Choroid plexus epithelial cell (primary cell): ENCODE measurements at regions not wholly inside any gene's neighbourhood (a gene's known extent, or its start where the extent isn't known, plus 50 kb on each side); places are given as distances from the start of the nearest gene placed in this dataset.

Source experiments
- DNase-seq: peaks from one replicate; pipeline ENCODE4 v3.0.0-alpha.2; 2010; ENCODE audit warnings: low read depth
- H3K4me3 ChIP-seq: 2 replicates; pipeline ENCODE4 v1.5.1; 2011; ENCODE audit warnings: low read depth, mild to moderate bottlenecking, control low read depth, low read length, moderate library complexity
- TF ChIP-seq, protein P1 (sequence below): conservative IDR thresholded peaks from 2 replicates; pipeline ENCODE4 v1.5.1; 2011; ENCODE audit warnings: low read depth, mild to moderate bottlenecking, control low read depth, inconsistent platforms, low read length, moderate library complexity

DNA sequence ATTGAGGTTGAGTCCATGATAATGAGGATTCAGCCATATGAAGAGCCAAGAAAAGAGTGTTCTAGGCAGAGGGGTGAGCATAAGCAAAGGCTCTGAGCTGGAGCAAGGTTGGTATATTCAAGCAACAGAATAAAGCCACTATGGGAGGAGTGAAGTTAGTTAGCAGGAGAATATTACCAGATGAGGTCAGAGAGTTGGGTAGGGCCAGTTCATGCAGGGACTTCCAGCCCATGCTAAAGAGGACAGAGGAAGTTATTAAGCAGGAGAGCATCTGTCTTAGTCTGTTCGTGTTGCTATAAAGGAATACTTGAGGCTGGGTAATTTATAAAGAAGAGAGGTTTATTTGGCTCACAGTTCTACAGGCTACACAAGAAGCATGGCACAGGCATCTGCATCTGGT is 57.1 kb upstream of the ATG10 start:
- no peak for DNase-seq
- TF ChIP-seq, protein P1, sequence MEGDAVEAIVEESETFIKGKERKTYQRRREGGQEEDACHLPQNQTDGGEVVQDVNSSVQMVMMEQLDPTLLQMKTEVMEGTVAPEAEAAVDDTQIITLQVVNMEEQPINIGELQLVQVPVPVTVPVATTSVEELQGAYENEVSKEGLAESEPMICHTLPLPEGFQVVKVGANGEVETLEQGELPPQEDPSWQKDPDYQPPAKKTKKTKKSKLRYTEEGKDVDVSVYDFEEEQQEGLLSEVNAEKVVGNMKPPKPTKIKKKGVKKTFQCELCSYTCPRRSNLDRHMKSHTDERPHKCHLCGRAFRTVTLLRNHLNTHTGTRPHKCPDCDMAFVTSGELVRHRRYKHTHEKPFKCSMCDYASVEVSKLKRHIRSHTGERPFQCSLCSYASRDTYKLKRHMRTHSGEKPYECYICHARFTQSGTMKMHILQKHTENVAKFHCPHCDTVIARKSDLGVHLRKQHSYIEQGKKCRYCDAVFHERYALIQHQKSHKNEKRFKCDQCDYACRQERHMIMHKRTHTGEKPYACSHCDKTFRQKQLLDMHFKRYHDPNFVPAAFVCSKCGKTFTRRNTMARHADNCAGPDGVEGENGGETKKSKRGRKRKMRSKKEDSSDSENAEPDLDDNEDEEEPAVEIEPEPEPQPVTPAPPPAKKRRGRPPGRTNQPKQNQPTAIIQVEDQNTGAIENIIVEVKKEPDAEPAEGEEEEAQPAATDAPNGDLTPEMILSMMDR = no peak

DNA sequence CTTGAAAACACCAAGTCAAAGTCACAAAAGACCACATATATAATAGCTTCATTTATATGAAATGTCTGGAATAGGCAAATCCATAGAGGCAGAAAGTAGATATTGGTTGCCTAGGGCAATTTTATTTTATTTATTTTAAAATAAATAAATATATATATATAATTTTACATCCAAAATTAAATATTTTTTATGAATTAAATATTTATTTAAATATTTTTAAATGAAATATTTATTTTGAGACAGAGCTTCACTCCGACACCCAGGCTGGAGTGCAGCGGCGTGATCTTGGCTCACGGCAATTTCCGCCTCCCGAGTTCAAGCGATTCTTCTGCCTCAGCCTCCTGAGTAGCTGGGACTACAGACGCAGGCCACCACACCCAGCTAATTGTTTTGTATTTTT is 58.9 kb upstream of the ATG10 start:
- H3K4me3 ChIP-seq = no peak overlapping the region
- TF ChIP-seq, protein P1 = no peak
- DNase-seq = no peak

More for the DNA sequence above, 57.1 kb upstream of the ATG10 start:
- H3K4me3 ChIP-seq = no peak overlapping the region

DNA sequence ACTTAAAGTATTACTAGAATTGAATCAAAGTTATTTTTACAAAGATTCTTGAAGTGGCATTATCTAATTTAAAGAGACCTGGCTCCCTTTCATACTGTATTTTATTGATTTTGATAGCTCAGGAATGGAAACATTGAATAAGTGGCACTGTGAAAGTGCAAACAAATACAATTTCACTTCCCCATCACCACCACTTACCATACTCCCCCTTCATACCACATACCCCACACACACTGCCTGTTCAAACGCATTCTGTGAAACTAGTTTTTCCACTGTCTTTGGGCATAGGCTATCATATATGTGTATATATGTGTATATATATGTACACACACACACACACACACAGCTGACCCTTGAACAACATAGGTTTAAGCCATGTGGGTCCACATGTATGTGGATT is 62.1 kb upstream of the ATG10 start:
- H3K4me3 ChIP-seq = no peak overlapping the region
- no peak for DNase-seq
- TF ChIP-seq, protein P1 = no peak

DNA sequence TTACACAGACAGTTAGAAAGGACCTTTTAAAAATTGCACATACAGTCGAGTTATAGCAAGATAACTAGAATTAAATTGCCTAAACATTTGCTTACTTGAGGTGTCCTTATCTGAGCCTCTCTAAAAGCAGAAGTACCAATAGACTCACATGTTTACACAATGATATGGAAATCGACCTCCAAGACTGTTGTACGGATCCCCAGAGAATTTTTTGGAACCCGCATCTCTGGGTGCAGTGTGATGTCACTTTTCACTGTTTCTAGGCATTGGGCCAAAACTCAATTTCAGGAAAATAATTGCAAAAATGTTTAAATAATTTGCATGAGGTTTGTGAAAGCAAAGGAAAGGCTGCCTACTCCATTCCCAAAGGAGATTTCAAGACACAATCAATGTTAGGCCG is 63.1 kb upstream of the ATG10 start:
- peak; percentile 36 for DNase-seq
- H3K4me3 ChIP-seq = no peak overlapping the region
- TF ChIP-seq, protein P1 = no peak

DNA sequence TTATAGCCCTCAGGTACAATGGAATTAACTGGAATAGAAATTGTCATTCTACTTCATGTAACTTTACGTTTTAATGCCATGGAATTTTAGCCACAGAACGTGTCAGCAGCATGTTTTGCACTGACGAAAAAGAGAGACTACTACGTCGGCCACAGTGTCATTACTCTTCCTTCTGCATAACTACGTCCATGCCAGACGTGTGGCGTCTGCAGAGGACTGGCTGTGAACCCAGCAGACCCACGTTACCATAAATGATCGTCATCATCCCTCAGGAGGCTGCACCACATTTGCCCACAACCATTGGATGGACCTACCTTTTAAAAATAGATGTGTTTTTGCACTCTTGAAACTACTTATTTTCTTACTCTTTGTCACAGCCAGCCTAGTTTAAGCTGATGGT is 63.8 kb upstream of the ATG10 start:
- TF ChIP-seq, protein P1 = no peak
- DNase-seq = no peak
- H3K4me3 ChIP-seq = no peak overlapping the region

DNA sequence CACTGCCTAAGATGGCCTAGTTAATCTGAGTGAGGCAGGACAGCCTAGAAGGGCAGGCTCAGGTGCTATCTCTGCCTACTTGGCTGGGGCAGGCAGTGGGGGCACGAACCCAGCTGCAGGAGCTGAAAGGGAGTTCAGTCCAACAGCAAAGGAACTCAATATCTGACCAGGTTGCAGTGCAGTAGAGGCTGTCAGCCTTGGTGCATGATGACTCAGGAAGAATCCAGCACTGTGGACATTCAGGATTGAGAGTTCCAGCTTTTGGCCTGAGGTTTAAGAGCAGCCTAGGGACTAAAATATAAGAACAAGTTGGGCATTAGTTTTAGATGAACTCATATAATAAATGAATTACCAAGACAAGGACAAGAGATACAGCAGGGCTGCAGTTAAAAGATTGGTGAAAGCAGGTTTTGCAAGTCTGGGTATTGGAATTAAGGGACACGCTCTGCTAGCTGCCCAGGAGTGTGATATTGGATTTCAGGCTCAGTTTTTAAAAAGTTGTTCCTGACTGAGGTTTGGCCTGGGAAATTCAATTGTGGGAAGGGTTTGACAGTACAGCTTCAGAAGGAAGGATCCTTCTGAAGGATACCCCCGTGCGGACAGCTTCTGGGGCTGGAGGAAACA is 64.7 kb upstream of the ATG10 start:
- H3K4me3 ChIP-seq = no peak overlapping the region
- DNase-seq = no peak
- TF ChIP-seq, protein P1 = no peak

DNA sequence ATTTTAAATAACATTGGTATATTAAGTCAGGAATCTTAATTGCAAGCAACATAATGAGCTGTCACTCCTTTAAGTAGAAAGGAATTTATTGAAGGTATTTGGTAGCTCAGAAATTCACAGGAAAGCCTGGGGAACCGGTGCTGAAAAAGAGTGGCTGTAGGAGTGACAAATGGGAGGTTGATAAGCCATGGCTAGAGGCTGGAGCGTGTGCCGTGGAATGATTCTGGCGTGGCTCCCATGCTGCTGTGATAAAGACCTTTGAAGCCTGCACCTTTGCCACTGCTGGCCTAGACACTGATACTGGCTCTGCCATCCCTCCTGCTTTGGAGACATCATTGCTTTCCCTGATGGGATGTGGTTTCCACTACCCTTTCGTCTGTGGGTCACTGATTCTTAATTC is 65.7 kb upstream of the ATG10 start:
- TF ChIP-seq, protein P1 = no peak
- DNase-seq = no peak
- H3K4me3 ChIP-seq = no peak overlapping the region
